Sigmoid colon (tissue), 6 donors: ENCODE measurements at regions not wholly inside any gene's neighbourhood (a gene's known extent, or its start where the extent isn't known, plus 50 kb on each side); places are given as distances from the start of the nearest gene placed in this dataset.

Source experiments
- DNase-seq: peaks from one replicate; pipeline ENCODE4 v3.0.0-alpha.2; 2019
- H3K27ac ChIP-seq, 4 donors: fragments of 200-600 bp; sonication (generic); one replicate each; pipeline ENCODE4 v1.5.1; 2016 to 2019; ENCODE audit warnings: mild to moderate bottlenecking in 1 of 4
- H3K27me3 ChIP-seq, 3 donors: fragments of 200-600 bp; sonication (generic); one replicate each; pipeline ENCODE4 v1.5.1; 2019; ENCODE audit warnings: mild to moderate bottlenecking in 1 of 3
- H3K36me3 ChIP-seq, 4 donors: fragments of 200-600 bp; sonication (generic); one replicate each; pipeline ENCODE4 v1.5.1; 2016 to 2019
- H3K4me1 ChIP-seq, 4 donors: fragments of 200-600 bp; sonication (generic); one replicate each; pipeline ENCODE4 v1.5.1; 2017 to 2019
- H3K4me3 ChIP-seq, 4 donors: fragments of 200-600 bp; sonication (generic); one replicate each; pipeline ENCODE4 v1.5.1; 2017 to 2019; ENCODE audit warnings: mild to moderate bottlenecking in 2 of 4, moderate library complexity in 1 of 4
- H3K9me3 ChIP-seq, 4 donors: fragments of 200-600 bp in 3 of 4; sonication (generic) in 3 of 4; one replicate each; pipeline versions ENCODE4 v1.5.1 to v1.6.1; 2013 to 2019
- CTCF ChIP-seq, 4 experiments: fragments of 450-650 bp in 3 of 4; fragments of 200-600 bp in 1 of 4; IDR thresholded peaks; one replicate each; pipeline ENCODE4 v1.5.1; 2016 to 2019; ENCODE audit warnings: antibody characterized with exemption in 4 of 4, mild to moderate bottlenecking in 3 of 4, moderate library complexity in 2 of 4
- EP300 ChIP-seq, 4 donors: sonication (generic); formaldehyde crosslinking; IDR thresholded peaks; one replicate each; pipeline ENCODE4 v1.6.1; 2017; ENCODE audit warnings: antibody characterized with exemption in 4 of 4
- POLR2A ChIP-seq, 2 donors: fragments of 450-650 bp; IDR thresholded peaks; one replicate each; pipeline ENCODE4 v1.6.1; 2016; ENCODE audit warnings: antibody characterized with exemption in 2 of 2, mild to moderate bottlenecking in 2 of 2, moderate library complexity in 2 of 2
- POLR2AphosphoS5 ChIP-seq, 4 donors: sonication (generic); formaldehyde crosslinking; IDR thresholded peaks; one replicate each; pipeline ENCODE4 v1.6.1; 2017; ENCODE audit warnings: antibody characterized with exemption in 4 of 4
- WGBS, 2 donors: extraction: QIAGEN DNeasy Blood & Tissue Kit; methylation state at CpG; one replicate each; pipeline ENCODE4 v1.1.7; 2013; 5-methylcytosine and 5-hydroxymethylcytosine counted together
- intact Hi-C: fragments of 100-400 bp; cut with DNase I; formaldehyde crosslinking; loops from one replicate; pipeline ENCODE4 v1.15.1; 2023
- donor health status: healthy with polysubstance abuse.
- donor health status: healthy.

GRCh38 chr13:80086304-80086721 is 254.6 kb downstream of the SPRY2 start:
- intact Hi-C loops: no loop called here
- no peak for DNase-seq
- Histone ChIP-seq H3K27me3 (no peaks in the 10 kb centered on the region), H3K9me3 (no peaks in the 10 kb centered on the region), H3K4me1 (peaks cover 0 to 10% (median 5%) of the 10 kb centered on the region in 4 donors), H3K27ac (no peak overlapping the region), H3K36me3 (no peaks in the 10 kb centered on the region), H3K4me3 (no peak overlapping the region)
- WGBS, 2 donors: 26 to 73% methylated on average over 3 of the region's 3 CpGs
- no peak for TF ChIP-seq POLR2AphosphoS5 (IDR thresholded peaks at IDR 0.05)
- no peak for TF ChIP-seq POLR2A (IDR thresholded peaks at IDR 0.05)
- no peak for TF ChIP-seq CTCF (IDR thresholded peaks at IDR 0.05)
- TF ChIP-seq EP300 (IDR thresholded peaks at IDR 0.05): no peak

GRCh38 chr13:80083853-80084676 is 256.9 kb downstream of the SPRY2 start:
- Histone ChIP-seq H3K27ac (peak overlapping the region in 3 of 4 donors; percentile 9 to 35 (median 33)), H3K4me1 (peaks cover 0 to 10% (median 5%) of the 10 kb centered on the region in 4 donors), H3K9me3 (no peaks in the 10 kb centered on the region), H3K4me3 (no peak overlapping the region), H3K36me3 (no peaks in the 10 kb centered on the region), H3K27me3 (no peaks in the 10 kb centered on the region)
- WGBS, 2 donors: 54 to 65% methylated on average over 4 of the region's 4 CpGs
- intact Hi-C loops: no loop called here
- DNase-seq: no peak
- TF ChIP-seq EP300 (IDR thresholded peaks at IDR 0.05): no peak
- TF ChIP-seq CTCF (IDR thresholded peaks at IDR 0.05): no peak
- TF ChIP-seq POLR2AphosphoS5 (IDR thresholded peaks at IDR 0.05): peak in 1 of 4 donors; percentile 19
- no peak for TF ChIP-seq POLR2A (IDR thresholded peaks at IDR 0.05)

- no peak for DNase-seq
- no peaks in the 10 kb centered on the region for H3K9me3 ChIP-seq
- H3K4me1 ChIP-seq: peaks cover 0 to 10% (median 5%) of the 10 kb centered on the region in 4 donors
- intact Hi-C loops: no loop called here
- TF ChIP-seq POLR2A (IDR thresholded peaks at IDR 0.05): no peak
- no peak for TF ChIP-seq EP300 (IDR thresholded peaks at IDR 0.05)
- no peak for TF ChIP-seq CTCF (IDR thresholded peaks at IDR 0.05)
- TF ChIP-seq POLR2AphosphoS5 (IDR thresholded peaks at IDR 0.05): no peak
- peak overlapping the region in 3 of 4 donors; percentile 9 to 35 (median 33) for H3K27ac ChIP-seq
- no peaks in the 10 kb centered on the region for H3K36me3 ChIP-seq
- no peaks in the 10 kb centered on the region for H3K27me3 ChIP-seq
- H3K4me3 ChIP-seq: no peak overlapping the region
- 79 to 85% methylated on average over 6 of the region's 6 CpGs for WGBS, 2 donors
Measured at GRCh38 chr13:80083081-80083852, 257.7 kb downstream of the SPRY2 start.

GRCh38 chr13:80082396-80083080 is 258.4 kb downstream of the SPRY2 start:
- Histone ChIP-seq H3K9me3 (no peaks in the 10 kb centered on the region), H3K4me1 (peaks cover 0 to 10% (median 5%) of the 10 kb centered on the region in 4 donors), H3K4me3 (no peak overlapping the region), H3K36me3 (no peaks in the 10 kb centered on the region), H3K27ac (no peak overlapping the region), H3K27me3 (no peaks in the 10 kb centered on the region)
- DNase-seq: no peak
- intact Hi-C loops: no loop called here
- no peak for TF ChIP-seq CTCF (IDR thresholded peaks at IDR 0.05)
- no peak for TF ChIP-seq POLR2A (IDR thresholded peaks at IDR 0.05)
